Tibial artery (tissue), 4 donors: ENCODE measurements at regions not wholly inside any gene's neighbourhood (a gene's known extent, or its start where the extent isn't known, plus 50 kb on each side); places are given as distances from the start of the nearest gene placed in this dataset.
"Not testable (repeated sequence)": the region's sequence is repeated elsewhere in the genome, so short reads cannot be mapped to it uniquely, and the experiment has no call there.

Experiments used
- DNase-seq, 2 donors: peaks; one replicate each; pipeline ENCODE4 v3.0.0-alpha.2; 2019
- H3K27ac ChIP-seq, 2 donors: fragments of 200-600 bp; sonication (generic) in 1 of 2; 1 replicate in 1 of 2; 2 replicates in 1 of 2; pipeline ENCODE4 v1.5.1; 2018 to 2019; ENCODE audit warnings: mild to moderate bottlenecking in 1 of 2
- H3K27me3 ChIP-seq, 2 donors: fragments of 200-600 bp; sonication (generic) in 1 of 2; one replicate each; pipeline versions ENCODE4 v1.5.1 to v1.6.0; 2016 to 2019
- H3K36me3 ChIP-seq, 3 donors: fragments of 200-600 bp; sonication (generic) in 2 of 3; one replicate each; pipeline ENCODE4 v1.5.1; 2016 to 2019; ENCODE audit warnings: mild to moderate bottlenecking in 2 of 3
- H3K4me1 ChIP-seq, 4 donors: fragments of 200-600 bp; sonication (generic) in 2 of 4; 1 replicate in 3 of 4; 2 replicates in 1 of 4; pipeline ENCODE4 v1.5.1; 2016 to 2019
- H3K4me3 ChIP-seq, 2 donors: fragments of 200-600 bp; sonication (generic) in 1 of 2; 1 replicate in 1 of 2; 2 replicates in 1 of 2; pipeline ENCODE4 v1.5.1; 2018 to 2019; ENCODE audit warnings: mild to moderate bottlenecking in 2 of 2
- H3K9me3 ChIP-seq, 3 donors: fragments of 200-600 bp; sonication (generic) in 1 of 3; one replicate each; pipeline ENCODE4 v1.5.1; 2016 to 2019
- CTCF ChIP-seq, 2 experiments: fragments of 200-600 bp in 1 of 2; fragments of 450-650 bp in 1 of 2; IDR thresholded peaks; one replicate each; pipeline ENCODE4 v1.5.1; 2017 to 2019; ENCODE audit warnings: antibody characterized with exemption in 2 of 2, mild to moderate bottlenecking in 1 of 2, moderate library complexity in 1 of 2
- intact Hi-C: fragments of 100-400 bp; cut with DNase I; formaldehyde crosslinking; loops from one replicate; pipeline ENCODE4 v1.15.0; 2023; ENCODE audit warnings: low total_unique reads

GRCh38 chr5:154677921-154678320 lies 77.3 kb upstream of the LARP1 start:
- no peak for TF ChIP-seq CTCF (IDR thresholded peaks at IDR 0.05)

GRCh38 chr5:154676508-154676907 lies 78.7 kb upstream of the LARP1 start:
- no peaks in the 10 kb centered on the region for H3K36me3 ChIP-seq
- no peaks in the 10 kb centered on the region for H3K4me1 ChIP-seq
- H3K9me3 ChIP-seq = no peaks in the 10 kb centered on the region
- no peak overlapping the region for H3K4me3 ChIP-seq
- H3K27me3 ChIP-seq = no peaks in the 10 kb centered on the region
- no peak for TF ChIP-seq CTCF (IDR thresholded peaks at IDR 0.05)
- intact Hi-C loops = no loop called here
- no peak overlapping the region for H3K27ac ChIP-seq
- no peak for DNase-seq

More at GRCh38 chr5:154677921-154678320, 77.3 kb upstream of the LARP1 start:
- Histone ChIP-seq H3K4me3 (no peak overlapping the region), H3K9me3 (no peaks in the 10 kb centered on the region), H3K27ac (no peak overlapping the region), H3K27me3 (no peaks in the 10 kb centered on the region), H3K36me3 (no peaks in the 10 kb centered on the region), H3K4me1 (peaks cover 0 to 6% (median 3%) of the 10 kb centered on the region in 4 donors)
- DNase-seq = no peak
- intact Hi-C loops = no loop called here

- intact Hi-C loops = no loop called here
- no peaks in the 10 kb centered on the region for H3K4me1 ChIP-seq
- no peak for TF ChIP-seq CTCF (IDR thresholded peaks at IDR 0.05)
- H3K27me3 ChIP-seq = no peaks in the 10 kb centered on the region
- no peaks in the 10 kb centered on the region for H3K36me3 ChIP-seq
- H3K9me3 ChIP-seq = no peaks in the 10 kb centered on the region
- no peak overlapping the region for H3K27ac ChIP-seq
- H3K4me3 ChIP-seq = no peak overlapping the region
- no peak for DNase-seq
Observed at GRCh38 chr5:154674029-154674428, 81.1 kb upstream of the LARP1 start.

- intact Hi-C loops = no loop called here
- no peak for TF ChIP-seq CTCF (IDR thresholded peaks at IDR 0.05)
- Histone ChIP-seq H3K36me3 (no peaks in the 10 kb centered on the region), H3K4me1 (no peaks in the 10 kb centered on the region), H3K9me3 (peaks cover 0 to 4% (median under 1%) of the 10 kb centered on the region in 3 donors), H3K27ac (no peak overlapping the region), H3K4me3 (no peak overlapping the region), H3K27me3 (no peaks in the 10 kb centered on the region)
- DNase-seq = no peak
Observed at GRCh38 chr5:154673506-154673905, 81.7 kb upstream of the LARP1 start.

GRCh38 chr5:154669913-154670312 lies 85.3 kb upstream of the LARP1 start:
- H3K36me3 ChIP-seq, H3K4me3 ChIP-seq, intact Hi-C loops, H3K4me1 ChIP-seq, H3K27me3 ChIP-seq, DNase-seq, H3K27ac ChIP-seq: not testable (repeated sequence)
- H3K9me3 ChIP-seq = peaks cover 0 to 17% (median 12%) of the 10 kb centered on the region in 3 donors

GRCh38 chr5:154669402-154669801 lies 85.8 kb upstream of the LARP1 start:
- no peak for TF ChIP-seq CTCF (IDR thresholded peaks at IDR 0.05)
- intact Hi-C loops = no loop called here
- no peak overlapping the region for H3K4me3 ChIP-seq
- no peak for DNase-seq
- peaks cover 0 to 22% (median 15%) of the 10 kb centered on the region in 3 donors for H3K9me3 ChIP-seq
- H3K36me3 ChIP-seq = no peaks in the 10 kb centered on the region
- H3K27ac ChIP-seq = no peak overlapping the region
- H3K4me1 ChIP-seq = no peaks in the 10 kb centered on the region
- no peaks in the 10 kb centered on the region for H3K27me3 ChIP-seq
